ENCODE measurements at regions not wholly inside any gene's neighbourhood (a gene's known extent, or its start where the extent isn't known, plus 50 kb on each side); places are given as distances from the start of the nearest gene placed in this dataset.

GRCh38 chr4:127084666-127085065, 548.1 kb upstream of the INTU start:
- no peak for DNase-seq (ENCODE audit: low spot score)

GRCh38 chr4:127097061-127097460, 535.7 kb upstream of the INTU start:
- no peak for DNase-seq (ENCODE audit: low spot score)

DNA sequence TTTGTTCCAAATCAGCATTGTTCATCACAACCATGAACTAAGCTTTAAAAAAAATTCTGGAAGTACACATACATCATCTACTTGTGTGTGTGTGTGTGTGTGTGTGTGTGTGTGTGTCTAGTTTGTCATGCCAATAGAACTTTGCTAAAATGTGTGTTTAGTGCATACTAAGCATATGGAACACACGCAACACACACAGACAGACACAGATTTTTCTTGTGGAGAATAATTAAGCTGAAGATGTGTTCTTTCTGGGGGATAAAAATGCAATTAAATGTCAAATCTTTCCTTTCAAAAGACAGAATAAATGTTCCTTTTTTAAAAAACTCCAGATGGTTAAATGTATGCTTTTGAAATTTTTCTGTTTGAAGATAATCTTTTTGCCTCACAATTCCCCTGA, 530.4 kb upstream of the INTU start:
- DNase-seq (ENCODE audit: low spot score), result no peak

GRCh38 chr4:127103681-127104115, 529.1 kb upstream of the INTU start:
- no peak for DNase-seq (ENCODE audit: low spot score)

GRCh38 chr4:127113844-127114362, 518.9 kb upstream of the INTU start:
- no peak for DNase-seq (ENCODE audit: low spot score)

- DNase-seq (ENCODE audit: low spot score), result no peak
These were observed 514.1 kb upstream of the INTU start for GRCh38 chr4:127118681-127119080.

DNA sequence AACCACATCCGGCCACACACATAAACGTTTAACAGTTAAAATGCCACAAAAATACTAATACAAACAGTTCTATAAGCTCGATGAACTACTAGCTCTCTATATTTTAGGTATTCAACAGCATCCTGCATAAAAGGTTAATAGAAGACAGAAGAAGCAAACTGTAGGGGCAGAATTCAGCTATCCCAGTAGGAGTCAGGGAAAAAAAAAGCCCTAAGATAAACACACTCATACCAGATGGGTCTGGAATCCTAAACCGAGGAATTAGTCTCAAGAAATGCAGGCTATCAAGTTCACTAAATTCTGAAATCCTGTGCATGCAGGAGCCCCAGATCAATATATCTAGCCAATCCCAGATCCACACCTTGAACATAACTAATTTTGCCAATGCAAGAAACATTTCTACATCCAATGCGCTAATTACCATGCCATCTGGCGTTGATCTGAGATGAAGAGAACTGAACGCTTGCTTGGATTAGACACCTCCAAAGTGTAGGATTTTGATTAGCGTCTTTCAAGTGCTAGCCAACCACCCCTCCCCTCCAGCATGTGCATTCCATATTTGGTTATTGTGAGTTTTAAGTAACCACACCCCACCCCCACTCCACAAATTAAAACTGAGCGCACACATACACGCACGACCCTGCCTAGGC, 512.2 kb upstream of the INTU start:
- DNase-seq (ENCODE audit: low spot score), result no peak

DNA sequence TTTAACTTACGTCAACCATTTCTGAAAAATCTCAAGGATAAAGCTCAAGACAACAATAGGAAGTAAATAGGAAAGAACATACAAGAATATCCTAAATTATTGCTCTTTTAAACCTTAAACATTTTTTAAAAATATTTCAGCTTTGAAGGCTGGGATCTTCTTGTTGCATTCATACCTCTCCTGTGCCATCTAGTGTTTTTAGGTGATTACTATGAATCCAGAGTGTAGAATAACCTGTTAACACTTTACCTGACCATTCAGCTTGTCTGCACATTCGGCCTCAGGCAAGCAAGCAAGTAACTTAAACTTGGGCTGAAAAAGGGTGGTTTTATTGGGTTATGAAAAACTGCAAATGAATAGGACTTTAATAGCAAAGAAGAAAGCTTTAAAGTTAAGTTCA, 507.8 kb upstream of the INTU start:
- no peak for DNase-seq (ENCODE audit: low spot score)

DNA sequence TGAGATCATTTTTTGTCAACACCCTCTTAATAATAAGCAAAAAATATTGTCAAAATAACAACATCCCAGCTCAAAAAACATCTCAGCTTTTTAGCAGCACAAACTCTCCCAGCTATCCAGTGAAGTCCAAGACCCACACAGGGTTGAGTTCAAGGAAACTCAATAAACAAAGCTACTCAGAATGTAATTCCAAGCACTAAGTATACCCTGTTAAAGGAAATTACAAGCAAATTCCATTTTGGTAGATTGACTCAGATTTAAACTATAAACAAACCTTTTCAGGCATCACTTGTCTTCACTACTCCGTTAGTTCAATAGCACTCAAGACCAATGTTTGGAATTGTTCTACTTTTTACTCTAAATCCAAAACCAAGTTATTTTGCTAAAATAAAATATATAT, 506.0 kb upstream of the INTU start:
- no peak for DNase-seq (ENCODE audit: low spot score)

DNA sequence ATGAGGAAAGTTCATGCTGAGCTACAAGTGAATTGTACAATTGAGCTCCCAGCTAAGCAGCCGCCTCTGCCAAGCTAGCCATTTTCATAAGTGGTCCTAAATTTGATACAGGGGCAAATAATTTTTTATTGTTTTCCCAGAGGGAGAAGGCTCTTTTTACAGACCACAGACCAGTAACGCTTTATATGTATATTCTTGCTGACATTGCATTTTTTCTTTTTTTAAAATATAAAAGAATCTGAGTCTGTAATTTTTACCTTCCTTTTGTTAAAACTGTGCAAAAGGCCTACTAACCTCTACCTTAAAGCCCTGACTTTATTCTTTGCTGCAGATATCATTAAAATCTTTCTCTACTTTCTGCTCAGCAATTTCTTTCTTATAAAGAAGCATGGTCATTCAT, 501.2 kb upstream of the INTU start:
- DNase-seq (ENCODE audit: low spot score), result no peak

GRCh38 chr4:127134490-127134889, 498.3 kb upstream of the INTU start:
- DNase-seq (ENCODE audit: low spot score), result no peak

DNA sequence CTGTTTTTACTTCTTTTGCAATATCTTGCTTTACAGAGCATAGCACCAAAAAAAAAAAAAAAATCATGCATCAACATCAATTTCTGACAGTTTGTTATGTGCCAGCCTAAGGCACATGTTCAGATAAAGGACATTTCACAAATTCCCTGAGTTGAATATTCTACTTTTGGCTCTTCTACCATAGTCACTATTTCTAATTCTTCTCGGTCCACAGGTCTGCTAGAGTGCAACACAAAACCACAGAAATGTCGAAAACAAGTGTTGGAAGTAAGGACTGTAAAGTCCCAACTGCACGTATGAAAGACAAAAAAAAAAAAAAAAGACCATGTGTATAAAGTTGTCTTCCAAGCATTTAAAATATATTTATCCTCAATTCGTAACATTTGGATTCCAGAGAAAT, 494.2 kb upstream of the INTU start:
- no peak for DNase-seq (ENCODE audit: low spot score)

DNA sequence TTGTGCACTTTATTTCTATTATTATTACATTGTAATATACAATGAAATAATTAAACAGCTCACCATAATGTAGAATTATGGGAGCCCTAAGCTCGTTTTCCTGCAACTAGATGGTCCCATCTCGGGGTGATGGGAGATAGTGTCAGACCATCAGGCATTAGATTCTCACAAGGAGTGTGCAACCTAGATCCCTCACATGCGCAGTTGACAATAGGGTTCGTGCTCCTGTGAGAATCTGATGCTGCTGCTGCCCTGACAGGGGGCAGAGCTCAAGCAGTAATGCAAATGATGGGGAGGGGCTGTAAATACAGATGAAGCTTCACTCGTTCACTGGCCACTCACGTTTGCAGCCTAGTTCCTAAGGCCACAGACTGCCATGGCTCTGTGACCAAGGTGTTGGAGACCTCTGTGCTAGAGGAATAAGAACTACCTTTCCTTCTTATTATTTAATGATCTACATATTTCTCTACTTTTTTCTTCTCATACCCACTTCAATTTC, 492.9 kb upstream of the INTU start:
- no peak for DNase-seq (ENCODE audit: low spot score)

DNA sequence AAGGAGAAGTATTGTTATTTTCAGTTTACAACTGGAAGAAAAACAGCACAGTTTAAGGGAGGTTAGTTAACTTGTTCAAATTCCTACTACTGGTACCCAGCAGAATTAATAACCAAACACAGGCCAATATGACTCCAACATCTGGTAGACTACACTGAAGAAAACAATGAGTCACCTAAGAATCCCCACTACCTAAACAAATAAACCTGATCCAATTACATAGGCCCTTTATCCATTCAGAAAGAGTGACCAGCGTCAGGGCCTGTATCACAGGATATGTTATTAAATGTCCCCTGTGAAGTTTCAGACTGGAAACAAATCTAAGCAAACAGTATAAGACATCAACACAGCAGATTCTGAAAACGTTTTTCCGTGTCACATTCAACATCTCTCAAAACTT, 492.5 kb upstream of the INTU start:
- DNase-seq (ENCODE audit: low spot score), result no peak

DNA sequence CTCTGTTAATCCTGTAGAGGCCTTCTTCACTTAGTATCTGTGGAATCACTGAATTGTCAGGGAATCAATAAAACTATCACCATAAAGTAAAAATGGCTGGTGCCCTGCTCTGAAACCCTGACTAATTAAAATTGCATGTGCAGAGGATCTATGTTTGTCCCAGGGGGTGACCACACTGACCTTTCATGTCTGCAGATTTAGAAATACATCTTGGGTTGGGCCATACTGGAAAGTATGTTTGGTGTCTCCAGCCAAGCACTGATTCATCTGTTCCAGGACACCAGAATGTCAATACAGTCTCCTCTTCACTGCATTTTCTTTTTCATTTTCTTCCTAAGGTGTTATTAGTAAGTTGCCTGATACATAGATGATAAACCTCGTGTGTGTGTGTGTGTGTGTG, 490.9 kb upstream of the INTU start:
- no peak for DNase-seq (ENCODE audit: low spot score)

GRCh38 chr4:127143460-127144195, 489.1 kb upstream of the INTU start:
- DNase-seq (ENCODE audit: low spot score), result no peak

GRCh38 chr4:127145006-127145540, 487.7 kb upstream of the INTU start:
- no peak for DNase-seq (ENCODE audit: low spot score)

DNA sequence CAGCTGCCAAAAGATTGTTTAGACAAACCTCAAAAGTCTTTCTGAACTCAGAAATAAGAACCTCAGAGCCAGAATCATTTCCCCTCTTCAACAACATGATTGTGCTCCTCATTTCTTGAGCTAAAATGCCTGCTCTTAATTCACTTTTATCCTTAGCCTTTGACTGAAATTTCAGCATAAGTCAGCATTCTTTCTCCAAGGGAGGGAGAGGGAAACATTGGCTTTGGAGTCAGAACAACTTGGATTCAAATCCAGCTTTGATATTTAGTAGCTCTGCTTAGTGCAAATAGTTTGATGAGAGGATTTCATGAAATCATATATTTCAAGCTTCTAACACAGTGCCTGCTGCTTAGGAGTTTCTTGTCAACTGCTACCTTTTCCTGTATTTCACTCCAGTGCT, 484.6 kb upstream of the INTU start:
- DNase-seq (ENCODE audit: low spot score), result no peak

GRCh38 chr4:127149086-127149485, 483.7 kb upstream of the INTU start:
- DNase-seq (ENCODE audit: low spot score), result no peak

- no peak for DNase-seq (ENCODE audit: low spot score)
These were observed 480.8 kb upstream of the INTU start for GRCh38 chr4:127151941-127152340.

GRCh38 chr4:127155116-127155515, 477.6 kb upstream of the INTU start:
- DNase-seq (ENCODE audit: low spot score), result no peak

DNA sequence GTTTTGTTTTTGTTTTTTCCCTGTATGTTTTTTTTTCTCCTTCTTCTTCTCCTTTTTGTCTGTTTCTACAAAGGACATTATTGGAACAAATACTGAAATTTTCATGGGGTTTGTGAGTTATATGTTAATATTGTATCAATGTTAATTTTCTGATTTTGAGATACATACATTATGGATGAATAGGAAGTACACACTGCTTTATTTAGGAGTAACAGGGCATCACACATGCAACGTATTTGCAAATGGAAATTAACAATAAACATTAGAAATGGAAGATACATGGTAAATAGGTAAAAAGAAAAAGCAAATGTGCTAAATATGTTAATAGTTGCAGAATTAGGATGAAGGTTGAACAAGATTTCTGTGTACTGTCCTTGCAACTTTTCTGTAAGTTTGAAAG, 477.2 kb upstream of the INTU start:
- DNase-seq (ENCODE audit: low spot score), result no peak

DNA sequence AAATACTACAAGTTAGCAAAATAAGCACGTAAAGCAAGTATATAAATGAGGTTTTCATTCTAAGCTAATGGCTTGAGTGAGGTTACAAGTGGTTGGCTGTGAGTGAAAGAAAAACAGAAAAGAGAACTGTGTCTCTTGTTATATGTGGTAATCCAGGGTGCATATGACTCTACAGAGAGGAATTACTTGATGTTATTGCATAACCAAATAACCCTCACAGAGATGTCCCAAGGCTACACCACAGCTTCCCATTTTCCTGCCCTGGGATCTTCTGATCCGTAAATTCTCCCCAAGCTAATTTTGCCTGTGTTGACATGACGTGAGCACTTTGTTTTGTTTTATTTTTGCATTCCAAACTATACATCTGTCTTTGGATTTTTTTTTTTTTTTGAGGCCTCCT, 470.0 kb upstream of the INTU start:
- DNase-seq (ENCODE audit: low spot score), result no peak

Measured in left forelimb (tissue), 1 donor.